HK-2 (cell line): ENCODE measurements at regions not wholly inside any gene's neighbourhood (a gene's known extent, or its start where the extent isn't known, plus 50 kb on each side); places are given as distances from the start of the nearest gene placed in this dataset.

Experiments
- DNase-seq: peaks from one replicate; pipeline ENCODE4 v3.0.0-alpha.2; 2018; ENCODE audit not compliant: unreplicated experiment

- DNase-seq, result no peak
Observed at GRCh38 chr7:41182782-41183181, 520.1 kb downstream of the INHBA start.

GRCh38 chr7:41175435-41175834, 527.5 kb downstream of the INHBA start:
- no peak for DNase-seq

GRCh38 chr7:41174521-41174920, 528.4 kb downstream of the INHBA start:
- no peak for DNase-seq

DNA sequence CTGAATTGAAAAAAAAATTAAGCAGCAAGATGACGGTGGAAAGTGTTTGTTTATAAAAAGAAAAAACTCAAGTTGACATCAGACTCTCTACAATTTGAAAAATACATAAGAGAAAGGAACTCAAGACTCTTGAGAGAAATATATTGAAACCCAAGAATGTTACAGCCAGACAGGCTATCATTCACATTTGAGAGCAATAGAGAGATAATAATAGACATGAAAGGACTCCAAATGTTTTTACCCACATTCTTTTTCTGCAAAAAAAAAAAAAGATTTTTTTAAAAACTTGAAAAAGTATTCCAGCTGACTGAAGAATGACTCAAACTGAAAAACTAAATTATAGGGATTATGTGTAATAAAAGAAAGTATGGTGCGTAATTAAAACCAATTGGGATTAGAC, 532.4 kb downstream of the INHBA start:
- no peak for DNase-seq

- DNase-seq, result no peak
Observed at GRCh38 chr7:41169317-41169716, 533.6 kb downstream of the INHBA start.

- DNase-seq, result no peak
Observed at GRCh38 chr7:41167836-41168235, 535.1 kb downstream of the INHBA start.

GRCh38 chr7:41164440-41164839, 538.5 kb downstream of the INHBA start:
- no peak for DNase-seq

GRCh38 chr7:41163991-41164390, 538.9 kb downstream of the INHBA start:
- DNase-seq, result no peak

- no peak for DNase-seq
Observed at GRCh38 chr7:41162612-41163011, 540.3 kb downstream of the INHBA start.

- DNase-seq, result no peak
Observed at GRCh38 chr7:41161041-41161587, 541.8 kb downstream of the INHBA start.

GRCh38 chr7:41156268-41156667, 546.6 kb downstream of the INHBA start:
- no peak for DNase-seq

DNA sequence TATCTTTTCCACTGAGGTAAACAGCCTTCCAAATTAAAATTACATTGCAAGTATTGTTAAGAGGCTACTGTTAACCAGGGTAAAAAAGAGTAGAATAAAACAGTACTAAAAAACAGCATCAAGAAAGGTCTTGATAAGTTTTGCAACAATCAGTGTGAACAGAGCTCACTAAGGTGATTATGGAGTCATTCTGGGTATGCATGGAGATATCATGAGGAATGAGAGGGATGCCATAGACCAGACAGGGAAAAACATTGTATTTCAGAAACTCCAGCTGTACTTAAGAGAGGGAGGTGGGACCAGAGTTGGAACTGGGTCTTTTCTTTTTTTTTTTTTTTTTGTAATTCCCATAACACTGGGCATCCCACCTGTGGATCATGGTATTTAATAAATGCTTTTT, 549.6 kb downstream of the INHBA start:
- DNase-seq, result no peak

GRCh38 chr7:41152179-41152678, 550.7 kb downstream of the INHBA start:
- DNase-seq, result no peak

GRCh38 chr7:41149576-41149975, 553.3 kb downstream of the INHBA start:
- DNase-seq, result no peak

- DNase-seq, result no peak
Observed at GRCh38 chr7:41148521-41148951, 554.4 kb downstream of the INHBA start.

GRCh38 chr7:41147606-41148485, 555.0 kb downstream of the INHBA start:
- no peak for DNase-seq

DNA sequence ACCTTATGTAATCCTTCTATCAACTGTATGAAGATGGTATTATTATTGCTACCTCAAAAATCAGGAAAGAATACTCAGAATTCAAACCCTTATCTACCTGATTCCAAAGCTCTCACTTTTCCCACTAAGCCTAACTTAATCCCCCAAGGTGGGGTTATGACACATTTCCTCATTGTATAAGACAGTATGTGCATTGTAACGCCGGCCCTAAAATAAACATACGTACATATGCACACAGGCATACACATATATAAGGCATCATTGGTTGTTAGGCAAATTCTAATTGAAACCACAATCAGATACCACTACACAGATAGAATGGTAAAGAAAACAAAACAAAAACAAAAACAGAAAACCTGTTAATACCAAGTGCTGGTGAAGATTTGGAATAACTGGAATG, 556.5 kb downstream of the INHBA start:
- DNase-seq, result no peak

GRCh38 chr7:41145656-41146055, 557.2 kb downstream of the INHBA start:
- DNase-seq, result no peak

DNA sequence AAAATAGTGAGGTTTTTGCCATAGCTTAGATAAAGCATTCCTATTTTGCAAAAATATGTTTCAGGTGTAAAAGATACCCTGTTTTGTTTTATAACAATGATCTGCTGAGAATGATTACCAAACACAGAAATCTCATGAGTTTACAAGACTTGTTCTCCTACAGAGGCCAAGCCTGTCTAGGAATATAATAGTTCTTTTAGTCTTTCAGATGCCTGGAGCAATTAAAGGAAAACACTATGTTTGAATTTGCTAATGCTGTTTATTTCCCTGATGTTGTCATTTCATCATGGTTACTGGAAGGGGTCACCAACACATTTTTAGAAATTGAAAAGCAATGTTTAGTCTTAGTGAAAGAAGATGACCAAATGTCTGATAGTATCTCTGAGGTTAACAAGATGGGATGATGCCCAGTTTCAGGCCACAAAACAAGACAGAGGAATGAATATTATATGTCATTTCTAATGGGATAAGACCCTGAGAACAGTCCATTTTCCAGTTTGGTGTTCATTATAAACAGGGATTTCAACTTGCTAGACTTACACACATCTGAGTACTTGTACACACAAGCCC, 559.9 kb downstream of the INHBA start:
- DNase-seq, result no peak

GRCh38 chr7:41139789-41140188, 563.1 kb downstream of the INHBA start:
- DNase-seq, result no peak

GRCh38 chr7:41136551-41136950, 566.3 kb downstream of the INHBA start:
- no peak for DNase-seq

- DNase-seq, result no peak
Observed at GRCh38 chr7:41135511-41135910, 567.4 kb downstream of the INHBA start.
